A549 (cell line): ENCODE measurements at regions not wholly inside any gene's neighbourhood (a gene's known extent, or its start where the extent isn't known, plus 50 kb on each side); places are given as distances from the start of the nearest gene placed in this dataset.

Experiments
- ATAC-seq, 2 experiments: fragments of 200-7000 bp in 1 of 2; fragments of >200 bp in 1 of 2; cut with Nextera tagmentation in 1 of 2; cut with Tn5 transposase in 1 of 2; 3 replicates each; pipeline versions ENCODE4 v1.8.0 to v1.9.1; 2018 to 2020; ENCODE audit warnings: mild to moderate bottlenecking in 1 of 2, moderate library complexity in 1 of 2
- CTCF ChIA-PET: fragments of 300-600 bp; sonication (Branson Sonifier 250); formaldehyde crosslinking; extraction: SDS; loops from one replicate; lab custom pipeline; 2021; ENCODE audit warnings: antibody characterized with exemption, inconsistent platforms; lab: Yijun Ruan, JAX
- POLR2A ChIA-PET: fragments of 350-600 bp; formaldehyde crosslinking; extraction: SDS; loops from one replicate; lab custom pipeline; 2021; ENCODE audit warnings: antibody characterized with exemption, inconsistent platforms; lab: Yijun Ruan, JAX
- DNase-seq, 2 experiments: peaks; one replicate each; pipeline versions ENCODE4 v3.0.0 to v3.0.0-alpha.2; 2011 to 2016; ENCODE audit warnings: low read depth in 1 of 2, low spot score in 1 of 2
- FAIRE-seq: peaks from 2 replicates; lab custom pipeline; 2011; peaks lifted over from hg19 to GRCh38; lab: Jason Lieb, UNC
- H3K27ac ChIP-seq, 2 experiments: fragments of >200 bp; sonication (Bioruptor Twin); formaldehyde crosslinking; 3 replicates each; pipeline ENCODE4 v1.5.1; 2016 to 2017
- H3K4me1 ChIP-seq: fragments of >200 bp; sonication (Bioruptor Twin); formaldehyde crosslinking; 3 replicates; pipeline ENCODE4 v1.6.1; 2016
- H3K4me2 ChIP-seq: fragments of >200 bp; sonication (Bioruptor Twin); formaldehyde crosslinking; 3 replicates; pipeline ENCODE4 v1.6.1; 2016
- H3K4me3 ChIP-seq: fragments of >200 bp; sonication (Bioruptor Twin); formaldehyde crosslinking; 3 replicates; pipeline ENCODE4 v1.5.1; 2016
- H3K9me3 ChIP-seq: fragments of >200 bp; sonication (Bioruptor Twin); formaldehyde crosslinking; 3 replicates; pipeline ENCODE4 v1.6.1; 2016
- CBX8 ChIP-seq: fragments of 200-600 bp; sonication (generic); IDR thresholded peaks from 2 replicates; pipeline ENCODE4 v1.6.1; 2016
- CTCF ChIP-seq: fragments of >200 bp; sonication (Bioruptor Twin); formaldehyde crosslinking; IDR thresholded peaks from 3 replicates; pipeline ENCODE4 v1.5.1; 2016
- EHF ChIP-seq: fragments of 250-450 bp; sonication (Bioruptor Pico); IDR thresholded peaks from 2 replicates; pipeline ENCODE4 v1.5.0; 2020; ENCODE audit warnings: mild to moderate bottlenecking
- EHMT2 ChIP-seq: fragments of 200-600 bp; sonication (generic); IDR thresholded peaks from 2 replicates; pipeline ENCODE4 v1.6.1; 2016; ENCODE audit warnings: antibody characterized with exemption, low read depth, mild to moderate bottlenecking, moderate library complexity
- EP300 ChIP-seq, 2 experiments: fragments of >200 bp; sonication (Bioruptor Twin); formaldehyde crosslinking; IDR thresholded peaks; 2 replicates in 1 of 2; 3 replicates in 1 of 2; pipeline ENCODE4 v1.6.1; 2016 to 2017
- ESRRA ChIP-seq: fragments of 150-350 bp; IDR thresholded peaks from 2 replicates; pipeline ENCODE4 v1.6.1; 2014; ENCODE audit warnings: mild to moderate bottlenecking, low read length, borderline replicate concordance
- GATA3 ChIP-seq: IDR thresholded peaks from 2 replicates; pipeline ENCODE4 v1.6.1; 2012; ENCODE audit warnings: borderline replicate concordance
- HES2 ChIP-seq: fragments of >200 bp; sonication (Bioruptor Twin); formaldehyde crosslinking; IDR thresholded peaks from 2 replicates; pipeline ENCODE4 v1.6.1; 2016
- HEYL ChIP-seq: fragments of 250-450 bp; sonication (Bioruptor Pico); IDR thresholded peaks from 2 replicates; pipeline ENCODE4 v1.8.0; 2021; ENCODE audit warnings: mild to moderate bottlenecking, moderate library complexity
- HMGXB4 ChIP-seq: fragments of 250-450 bp; sonication (Bioruptor Pico); IDR thresholded peaks from 2 replicates; pipeline ENCODE4 v1.5.0; 2021; ENCODE audit warnings: mild to moderate bottlenecking, moderate library complexity, borderline replicate concordance
- HOXB5 ChIP-seq: fragments of 250-450 bp; sonication (Bioruptor Pico); IDR thresholded peaks from 2 replicates; pipeline ENCODE4 v1.5.0; 2020; ENCODE audit warnings: mild to moderate bottlenecking, moderate library complexity
- JUNB ChIP-seq: fragments of >200 bp; sonication (Bioruptor Twin); formaldehyde crosslinking; IDR thresholded peaks from 2 replicates; pipeline ENCODE4 v1.6.1; 2016
- MAX ChIP-seq: IDR thresholded peaks from 2 replicates; pipeline ENCODE4 v1.6.1; 2012
- MYC ChIP-seq: IDR thresholded peaks from 2 replicates; pipeline ENCODE4 v1.6.1; 2012; ENCODE audit warnings: mild to moderate bottlenecking, inconsistent platforms, low read length, improper control_type of control experiment, borderline replicate concordance
- NPAS2 ChIP-seq: fragments of 250-450 bp; sonication (Bioruptor Pico); IDR thresholded peaks from 2 replicates; pipeline ENCODE4 v1.8.0; 2022; ENCODE audit warnings: mild to moderate bottlenecking, moderate library complexity, borderline replicate concordance
- NR3C1 ChIP-seq: fragments of >200 bp; sonication (Bioruptor Twin); formaldehyde crosslinking; IDR thresholded peaks from 3 replicates; pipeline ENCODE4 v1.6.1; 2017
- PHF8 ChIP-seq: fragments of 200-600 bp; sonication (generic); IDR thresholded peaks from 2 replicates; pipeline ENCODE4 v1.6.1; 2016; ENCODE audit warnings: low read depth, mild to moderate bottlenecking, antibody characterized with exemption, moderate library complexity, borderline replicate concordance
- RARB ChIP-seq: fragments of 250-450 bp; sonication (Bioruptor Pico); IDR thresholded peaks from 2 replicates; pipeline ENCODE4 v1.8.0; 2021; ENCODE audit warnings: mild to moderate bottlenecking, moderate library complexity
- RCOR1 ChIP-seq: fragments of 150-350 bp; IDR thresholded peaks from 2 replicates; pipeline ENCODE4 v1.6.1; 2014; ENCODE audit warnings: antibody characterized with exemption, low read length, low read depth
- RNF2 ChIP-seq: fragments of 200-600 bp; sonication (generic); IDR thresholded peaks from 2 replicates; pipeline ENCODE4 v1.6.1; 2016; ENCODE audit warnings: low read depth, mild to moderate bottlenecking, antibody characterized with exemption, moderate library complexity, borderline replicate concordance
- TFCP2L1 ChIP-seq: fragments of 250-450 bp; sonication (Bioruptor Pico); IDR thresholded peaks from 2 replicates; pipeline ENCODE4 v1.5.0; 2021; ENCODE audit warnings: mild to moderate bottlenecking
- TP53 ChIP-seq: fragments of 250-450 bp; sonication (Bioruptor Pico); IDR thresholded peaks from 2 replicates; pipeline ENCODE4 v1.5.0; 2021; ENCODE audit warnings: mild to moderate bottlenecking, moderate library complexity
- USF2 ChIP-seq: fragments of 450-650 bp; IDR thresholded peaks from 2 replicates; pipeline ENCODE4 v1.6.1; 2014; ENCODE audit warnings: antibody characterized with exemption
- ZNF302 ChIP-seq: fragments of 250-450 bp; sonication (Bioruptor Pico); IDR thresholded peaks from 2 replicates; pipeline ENCODE4 v1.9.0; 2021; ENCODE audit warnings: inconsistent platforms, mild to moderate bottlenecking, moderate library complexity
- ZSCAN20 ChIP-seq: fragments of 250-450 bp; sonication (Bioruptor Pico); IDR thresholded peaks from 2 replicates; pipeline ENCODE4 v1.8.0; 2022; ENCODE audit warnings: mild to moderate bottlenecking, moderate library complexity
- whole genome bisulfite sequencing: methylation state at CpG from one replicate; pipeline ENCODE4 v1.1.6; 2017; ENCODE audit errors: missing lambda C conversion rate; 5-methylcytosine and 5-hydroxymethylcytosine counted together

GRCh38 chr21:18887922-18888602, 484.5 kb upstream of the TMPRSS15 start (continued):
- no peak for TF ChIP-seq RNF2
- no peak for TF ChIP-seq HES2
- TF ChIP-seq NR3C1: no peak
- no peak for TF ChIP-seq HMGXB4 (CRISPR knock-in tag)
- TF ChIP-seq TP53: no peak
- no peak for TF ChIP-seq TFCP2L1 (CRISPR knock-in tag)
- TF ChIP-seq MYC: no peak
- no peak for TF ChIP-seq MAX
- no peak for TF ChIP-seq JUNB
- TF ChIP-seq EHMT2: no peak

- no peak overlapping the region for H3K4me2 ChIP-seq
- no peak for ATAC-seq
- no peak for DNase-seq
- POLR2A ChIA-PET: no interaction called here
- H3K27ac ChIP-seq: no peak overlapping the region
- WGBS: 7% methylated on average over 2 of the region's 2 CpGs
- H3K9me3 ChIP-seq: no peaks in the 10 kb centered on the region
- FAIRE-seq: no peak
- H3K4me3 ChIP-seq: no peak overlapping the region
- no peaks in the 10 kb centered on the region for H3K4me1 ChIP-seq
- CTCF ChIA-PET: no interaction called here
- TF ChIP-seq ZSCAN20 (CRISPR knock-in tag) (no peak), EP300 (IDR thresholded peaks at IDR 0.05) (no peak), TP53 (no peak), PHF8 (no peak), RCOR1 (no peak), ESRRA (no peak), USF2 (no peak), RARB (no peak), ZNF302 (CRISPR knock-in tag) (no peak), CBX8 (no peak), EHF (CRISPR knock-in tag) (no peak), EHMT2 (no peak), GATA3 (no peak), HEYL (no peak), CTCF (no peak), NPAS2 (CRISPR knock-in tag) (no peak), HOXB5 (CRISPR knock-in tag) (no peak), NR3C1 (no peak)
Measured at GRCh38 chr21:18893406-18893805, 489.8 kb upstream of the TMPRSS15 start.
